Epithelial cell of prostate (primary cell): ENCODE measurements at regions not wholly inside any gene's neighbourhood (a gene's known extent, or its start where the extent isn't known, plus 50 kb on each side); places are given as distances from the start of the nearest gene placed in this dataset.
"Not testable (repeated sequence)": the region's sequence is repeated elsewhere in the genome, so short reads cannot be mapped to it uniquely, and the experiment has no call there.

Source experiments
- DNase-seq: peaks from one replicate; pipeline ENCODE4 v3.0.0-alpha.2; 2011; ENCODE audit warnings: low read depth, low spot score
- H3K27ac ChIP-seq: fragments of 450-650 bp; 2 replicates; pipeline ENCODE4 v1.5.1; 2017; ENCODE audit warnings: mild to moderate bottlenecking

DNA sequence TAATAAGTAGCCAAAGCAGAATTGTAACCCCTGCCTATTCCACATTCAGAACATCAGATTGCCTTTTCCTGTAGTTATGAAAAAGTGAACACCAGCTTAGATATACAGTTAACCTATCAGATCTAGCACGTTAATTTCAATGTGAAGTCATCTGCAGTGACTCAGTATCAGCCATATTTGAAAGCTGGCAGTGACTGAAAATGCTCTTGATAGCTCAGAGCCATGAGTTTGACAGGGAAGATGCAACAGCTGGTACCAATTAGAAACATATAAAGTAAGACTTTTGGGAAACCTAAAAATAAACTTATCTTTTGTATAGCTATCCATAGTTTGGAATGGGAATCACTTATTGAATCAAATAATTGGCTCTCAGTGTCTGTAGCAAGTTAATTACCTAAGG, 284.1 kb upstream of the NPSR1 start:
- no peak overlapping the region for H3K27ac ChIP-seq
- no peak for DNase-seq

DNA sequence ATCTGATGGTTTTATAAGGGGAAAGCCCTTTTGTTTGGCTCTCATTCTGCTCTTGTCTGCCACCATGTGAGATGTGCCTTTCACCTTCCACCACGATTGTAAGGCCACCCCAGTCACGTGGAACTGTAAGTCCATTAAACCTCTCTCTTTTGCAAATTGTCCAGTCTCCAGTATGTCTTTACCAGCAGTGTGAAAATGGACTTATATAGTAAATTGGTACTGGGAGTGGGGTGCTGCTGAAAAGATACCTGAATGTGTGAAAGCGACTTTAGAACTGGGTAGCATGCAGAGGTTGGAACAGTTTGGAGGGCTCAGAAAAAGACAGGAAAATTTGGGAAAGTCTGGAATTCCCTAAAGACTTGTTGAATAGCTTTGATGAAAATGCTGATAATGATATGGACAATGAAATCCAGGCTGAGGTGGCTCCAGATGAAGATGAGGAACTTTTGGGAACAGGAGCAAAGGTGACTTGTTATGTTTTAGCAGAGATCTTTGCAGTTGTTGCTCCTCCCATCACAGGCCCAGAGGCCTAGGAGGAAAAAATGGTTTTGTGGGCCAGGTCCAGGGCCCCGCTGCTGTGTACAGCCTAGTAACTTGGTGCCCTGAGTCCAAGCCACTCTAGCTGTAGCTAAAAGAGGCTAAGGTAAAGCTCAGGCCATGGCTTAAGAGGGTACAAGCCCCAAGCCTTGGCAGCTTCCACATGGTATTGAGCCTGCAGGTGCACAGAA, 275.7 kb upstream of the NPSR1 start:
- no peak for DNase-seq

DNA sequence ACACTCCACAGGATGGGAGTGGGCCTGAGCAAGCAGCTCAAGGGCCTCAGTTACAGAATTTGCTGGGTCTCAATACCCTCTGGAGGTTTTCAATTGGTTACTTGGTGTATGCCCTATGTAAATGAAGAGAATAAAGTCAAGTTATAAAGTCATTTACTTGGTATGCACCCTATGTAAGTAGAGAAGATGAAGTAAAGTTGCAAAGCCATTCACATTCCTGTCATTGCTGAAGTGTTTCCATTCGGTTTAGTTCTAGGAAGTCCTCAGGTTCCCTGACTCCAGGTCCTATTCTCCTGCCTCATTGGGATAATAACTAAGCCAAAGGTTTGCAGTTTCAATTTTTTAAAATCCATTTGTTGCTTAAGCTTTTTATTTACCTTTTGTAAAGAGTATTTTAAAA, 272.6 kb upstream of the NPSR1 start:
- DNase-seq = no peak
- no peak overlapping the region for H3K27ac ChIP-seq

More for the DNA sequence above, 275.7 kb upstream of the NPSR1 start:
- H3K27ac ChIP-seq = no peak overlapping the region

- no peak for DNase-seq
- H3K27ac ChIP-seq = no peak overlapping the region
Measured at GRCh38 chr7:34389332-34390078, 268.5 kb upstream of the NPSR1 start.

DNA sequence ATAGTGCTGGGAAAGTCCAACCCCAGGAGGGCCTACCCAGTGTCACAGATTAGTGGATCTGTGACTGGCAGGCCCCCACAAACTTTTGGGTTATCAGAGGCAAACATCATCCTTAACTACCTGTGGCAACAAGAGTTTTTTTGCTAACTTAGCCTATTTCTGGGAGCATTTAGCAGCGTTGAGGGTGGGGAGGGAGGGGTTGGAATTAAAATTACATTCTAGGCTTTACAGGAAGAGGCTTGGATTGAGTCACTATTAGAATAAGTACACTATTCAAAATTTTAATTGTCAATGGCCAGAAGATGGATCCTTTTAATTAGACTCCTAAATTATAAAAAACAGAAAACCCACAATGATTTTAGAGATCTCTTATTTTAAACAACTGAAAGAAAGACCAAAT, 267.9 kb upstream of the NPSR1 start:
- no peak overlapping the region for H3K27ac ChIP-seq
- no peak for DNase-seq

- no peak overlapping the region for H3K27ac ChIP-seq
- DNase-seq = no peak
Measured at GRCh38 chr7:34392972-34393371, 265.0 kb upstream of the NPSR1 start.

DNA sequence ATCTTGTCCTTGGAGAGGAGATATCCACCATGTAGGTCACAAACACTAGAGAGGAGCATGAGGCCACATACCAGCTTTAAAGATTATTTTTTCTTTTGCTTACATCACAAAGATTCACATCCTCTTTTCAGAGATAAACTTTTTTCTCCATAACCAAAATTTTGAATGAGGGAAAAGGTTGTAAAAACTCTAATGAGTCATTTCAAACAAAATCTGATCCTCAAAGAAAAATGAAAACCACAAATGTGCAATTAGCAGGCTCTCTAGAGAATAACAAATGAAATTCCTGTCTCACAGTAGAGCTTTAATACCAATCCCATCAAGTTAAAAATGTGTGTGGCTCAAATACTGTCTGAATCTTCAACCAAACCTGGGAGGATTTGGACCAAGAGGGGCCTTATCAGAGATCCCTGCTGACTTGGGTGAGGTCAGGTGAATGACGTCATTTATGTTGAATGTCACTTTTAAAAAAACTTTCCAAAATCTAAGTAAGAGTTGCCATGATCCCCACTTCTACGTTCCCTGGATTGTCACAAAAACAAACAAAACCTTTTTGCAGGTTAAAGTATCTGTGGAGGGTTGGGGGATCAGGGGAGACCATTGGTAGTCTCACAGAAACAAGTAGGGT, 261.5 kb upstream of the NPSR1 start:
- no peak for DNase-seq
- H3K27ac ChIP-seq = no peak overlapping the region

DNA sequence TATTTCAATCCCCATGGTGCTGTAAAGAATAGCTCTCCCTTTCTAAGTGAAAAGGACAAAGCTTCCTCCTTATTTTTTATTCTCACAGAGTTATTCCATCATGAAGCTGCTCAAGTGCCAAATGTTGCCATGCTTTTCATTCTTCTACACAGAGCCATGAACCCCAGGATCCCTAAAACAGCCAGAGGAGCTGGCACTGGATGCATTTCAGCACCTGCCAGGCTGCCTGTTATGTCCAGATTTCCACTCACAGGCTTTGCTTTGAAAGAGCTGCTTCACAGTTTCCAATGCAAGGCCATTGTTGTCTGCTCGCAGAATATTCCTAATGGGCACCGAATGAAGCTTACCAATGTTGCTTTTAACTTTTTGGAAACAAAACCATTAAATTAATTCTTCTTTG, 256.2 kb upstream of the NPSR1 start:
- DNase-seq = no peak
- no peak overlapping the region for H3K27ac ChIP-seq

DNA sequence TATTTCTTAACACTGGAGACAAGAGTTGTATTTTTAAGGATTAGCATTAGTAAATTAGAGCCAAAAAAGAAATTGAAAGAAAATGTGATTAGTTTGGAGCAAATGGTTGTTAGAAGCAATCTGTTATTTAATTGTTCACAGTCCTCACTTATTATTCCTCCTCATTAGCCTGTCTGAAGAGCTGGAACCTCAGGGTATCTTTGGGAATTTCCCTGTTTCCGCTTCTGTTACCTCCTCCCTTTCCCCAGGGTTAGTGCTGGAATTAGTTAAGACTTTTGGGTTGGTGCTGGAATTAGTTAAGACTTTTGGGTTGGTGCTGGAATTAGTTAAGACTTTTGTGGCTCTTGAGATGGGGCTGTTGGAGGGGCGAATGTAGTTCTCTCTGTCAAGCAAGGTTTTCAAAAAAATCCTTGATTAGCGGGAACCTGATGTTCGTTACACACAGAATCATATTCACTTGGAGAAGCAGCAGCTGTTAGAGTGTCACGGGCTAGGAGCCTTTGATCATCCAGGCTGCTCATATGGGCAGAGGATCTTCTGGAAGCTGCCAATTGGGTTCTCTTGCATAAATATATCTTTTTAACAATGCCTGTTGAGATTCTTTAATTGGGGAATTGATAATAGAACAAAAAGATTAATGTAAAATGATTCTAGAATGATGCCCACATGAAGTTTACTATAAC, 251.0 kb upstream of the NPSR1 start:
- no peak overlapping the region for H3K27ac ChIP-seq
- no peak for DNase-seq

DNA sequence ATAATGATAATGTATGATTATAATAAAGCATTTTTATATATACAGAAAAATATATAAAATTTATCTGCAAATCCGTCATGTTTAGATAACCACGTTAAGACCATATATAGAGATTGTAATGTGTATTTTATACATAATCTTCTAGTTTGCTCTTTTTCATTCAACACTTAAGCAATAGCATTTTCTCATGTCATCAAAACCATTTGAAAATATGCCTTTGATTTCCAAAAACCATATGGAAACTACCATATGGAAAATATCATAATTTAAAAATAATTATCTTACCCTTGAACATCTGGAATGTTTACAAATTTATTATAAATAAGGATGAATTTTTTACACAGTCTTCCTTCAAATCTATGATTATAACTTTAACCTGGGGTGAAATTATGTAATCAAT, 250.4 kb upstream of the NPSR1 start:
- H3K27ac ChIP-seq = no peak overlapping the region
- no peak for DNase-seq

DNA sequence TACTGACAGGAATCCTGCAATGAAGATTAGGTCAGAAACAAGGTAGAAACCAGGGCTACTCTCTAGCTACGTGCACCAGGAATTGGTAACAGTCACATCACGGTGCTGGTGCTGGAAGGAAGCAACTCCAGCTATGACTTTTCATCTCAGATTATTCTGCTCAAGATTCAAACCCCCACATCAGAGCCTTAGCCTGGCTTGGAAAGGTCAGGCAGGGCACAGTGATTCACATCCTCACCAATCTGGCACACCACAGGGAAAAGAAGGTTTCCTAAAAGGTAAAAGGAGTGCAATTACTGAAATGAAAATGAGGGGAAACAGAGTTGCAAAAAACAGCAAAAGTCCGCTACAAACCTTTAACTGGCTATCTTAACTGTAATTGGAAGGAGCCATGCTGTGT, 240.2 kb upstream of the NPSR1 start:
- no peak overlapping the region for H3K27ac ChIP-seq
- DNase-seq = no peak

DNA sequence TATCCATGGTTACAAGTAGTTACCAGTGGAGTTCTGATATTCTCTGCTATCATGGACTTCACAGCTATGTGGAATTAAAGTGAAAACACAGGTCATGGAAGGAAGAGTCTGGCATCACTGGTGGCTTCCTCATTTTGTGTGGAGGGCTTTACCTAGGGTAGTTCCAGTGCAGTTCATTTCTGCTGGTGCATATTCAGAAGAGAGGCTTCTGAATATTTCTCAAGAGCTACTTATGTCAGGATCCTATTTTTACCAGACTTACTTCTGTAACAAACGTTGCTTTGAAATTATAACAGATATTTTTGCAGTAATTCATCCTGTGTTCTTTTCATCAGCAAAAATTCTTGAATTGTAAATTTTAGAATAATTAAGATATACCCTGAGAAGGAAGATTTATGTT, 236.5 kb upstream of the NPSR1 start:
- no peak overlapping the region for H3K27ac ChIP-seq
- DNase-seq = no peak

- H3K27ac ChIP-seq = no peak overlapping the region
- DNase-seq = no peak
Measured at GRCh38 chr7:34425194-34425593, 232.8 kb upstream of the NPSR1 start.

DNA sequence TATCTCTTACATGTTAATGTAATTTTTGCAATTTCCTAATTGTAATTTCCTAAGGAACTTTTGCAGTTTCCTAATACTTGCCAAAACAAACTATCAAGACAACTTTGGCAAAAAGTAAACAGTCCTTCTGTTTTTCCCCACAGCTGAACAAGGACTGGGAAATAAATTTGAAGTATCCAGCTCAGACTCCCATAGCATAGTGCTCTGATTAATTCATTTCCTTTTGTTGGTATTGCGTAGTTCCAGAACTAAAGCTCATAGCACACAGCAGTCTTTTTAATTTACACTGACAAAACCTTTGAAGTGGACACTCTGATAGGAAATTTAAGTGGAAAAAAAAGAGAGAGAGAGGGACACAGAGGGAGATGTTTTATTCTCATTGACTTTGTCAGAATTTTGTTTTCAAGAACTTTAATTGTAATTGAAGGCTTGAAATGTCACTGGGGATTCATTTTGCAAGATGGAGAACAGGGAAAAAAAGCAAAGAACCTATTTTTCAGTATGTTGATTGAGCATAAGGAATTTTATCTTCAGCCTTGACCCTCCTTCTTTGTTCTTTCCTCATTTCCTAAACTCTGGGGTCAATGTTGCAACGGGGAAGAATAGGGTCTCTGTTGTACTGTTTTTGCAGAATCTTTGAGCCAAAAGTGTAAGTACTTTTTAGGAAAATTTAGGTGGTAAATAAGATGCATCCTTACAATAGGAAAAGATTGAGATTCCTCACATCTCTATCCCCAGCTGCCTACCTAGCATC, 232.2 kb upstream of the NPSR1 start:
- no peak overlapping the region for H3K27ac ChIP-seq

GRCh38 chr7:34430456-34430855, 227.6 kb upstream of the NPSR1 start:
- no peak overlapping the region for H3K27ac ChIP-seq
- no peak for DNase-seq

More for the DNA sequence above, 232.2 kb upstream of the NPSR1 start:
- DNase-seq = no peak

- no peak overlapping the region for H3K27ac ChIP-seq
- no peak for DNase-seq
Measured at GRCh38 chr7:34438436-34438835, 219.6 kb upstream of the NPSR1 start.

- no peak for DNase-seq
- H3K27ac ChIP-seq = no peak overlapping the region
Measured at GRCh38 chr7:34445653-34446052, 212.4 kb upstream of the NPSR1 start.

GRCh38 chr7:34448531-34448930, 209.5 kb upstream of the NPSR1 start:
- not testable (repeated sequence) for DNase-seq, H3K27ac ChIP-seq

DNA sequence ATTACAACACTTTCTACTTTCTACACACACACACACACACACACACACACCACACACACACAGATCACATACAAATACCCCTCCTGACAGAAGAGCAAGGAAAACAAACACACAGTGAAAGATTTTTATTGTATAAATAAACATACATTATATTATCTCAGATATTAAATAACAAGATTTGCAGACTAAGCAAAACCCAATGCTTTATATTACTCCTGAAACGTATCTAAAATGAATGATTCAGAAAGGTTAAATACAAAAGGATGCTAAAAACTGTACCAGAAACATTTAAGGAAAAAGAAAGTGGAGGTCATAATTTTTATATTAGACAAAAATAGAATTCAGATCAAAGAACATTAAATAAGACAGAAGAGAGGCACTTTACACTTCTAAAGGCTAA, 208.3 kb upstream of the NPSR1 start:
- H3K27ac ChIP-seq = no peak overlapping the region
- no peak for DNase-seq

DNA sequence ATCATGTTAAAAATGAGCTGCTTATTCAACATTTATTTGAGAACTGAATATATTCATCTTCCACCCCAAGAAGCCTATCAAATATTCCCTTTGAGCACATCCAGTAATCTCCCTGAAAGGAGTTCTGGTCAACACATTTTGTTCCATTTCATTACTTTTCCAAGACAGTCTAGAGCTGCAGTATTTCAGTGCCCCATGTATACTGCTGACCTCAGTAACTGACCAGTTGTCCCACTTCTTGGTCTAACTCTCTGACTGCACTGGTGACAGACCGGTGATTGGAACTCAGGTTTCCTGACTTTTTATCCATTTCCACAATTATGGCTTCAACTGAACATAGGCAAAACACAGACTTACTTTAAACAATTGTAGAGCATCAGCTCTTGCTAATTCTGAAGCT, 206.8 kb upstream of the NPSR1 start:
- no peak for DNase-seq
- H3K27ac ChIP-seq = no peak overlapping the region
